ENCODE measurements at regions not wholly inside any gene's neighbourhood (a gene's known extent, or its start where the extent isn't known, plus 50 kb on each side); places are given as distances from the start of the nearest gene placed in this dataset.
"Not testable (repeated sequence)": the region's sequence is repeated elsewhere in the genome, so short reads cannot be mapped to it uniquely, and the experiment has no call there.

DNA sequence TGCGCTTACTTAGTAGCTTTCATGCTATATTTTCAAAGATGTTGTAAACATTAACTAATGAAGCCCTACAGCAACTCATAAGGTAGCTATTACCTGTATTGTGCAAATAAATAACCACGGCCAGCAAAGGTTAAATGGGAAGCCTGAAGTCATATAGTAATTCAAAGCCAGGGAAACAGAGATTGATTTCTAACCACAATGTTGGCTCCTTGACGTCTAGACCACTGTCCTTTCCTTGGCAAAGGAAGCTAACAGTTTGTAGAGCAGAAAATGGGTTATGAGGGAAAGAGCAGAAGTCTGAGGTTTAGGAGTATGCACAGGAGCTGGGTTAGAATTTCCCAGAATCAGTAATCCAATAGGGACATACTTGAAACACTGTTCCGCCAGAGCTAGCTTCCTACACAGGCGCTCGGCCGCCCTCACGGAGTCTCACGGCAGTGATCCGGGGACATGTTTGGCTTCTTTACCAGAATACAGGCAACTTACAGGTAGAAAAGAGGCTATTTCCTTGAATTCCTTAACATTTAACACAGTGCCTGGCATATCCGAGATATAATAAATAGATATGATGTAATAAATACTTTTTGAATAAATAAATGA lies 298.8 kb upstream of the LYPLAL1 start:
- no peak for DNase-seq (ENCODE audit: low spot score)

DNA sequence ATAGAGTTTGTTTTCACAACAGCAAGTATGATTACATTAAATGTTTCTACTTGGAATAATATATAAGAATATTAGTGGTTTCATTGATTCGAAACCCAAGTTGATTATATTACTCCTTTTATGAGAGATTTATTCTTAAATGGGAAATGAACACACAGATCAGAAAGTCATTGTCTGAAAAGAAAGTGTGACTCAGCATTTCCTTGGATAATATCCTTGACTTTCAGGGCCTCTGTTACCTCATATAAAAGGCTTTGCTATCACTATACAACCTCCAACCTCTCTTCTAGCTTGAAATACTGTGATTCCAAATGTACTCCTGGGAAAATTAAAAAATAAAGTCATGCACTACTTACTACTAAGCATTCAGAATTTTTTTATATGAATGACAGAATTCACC lies 295.3 kb upstream of the LYPLAL1 start:
- DNase-seq (ENCODE audit: low spot score) = no peak

DNA sequence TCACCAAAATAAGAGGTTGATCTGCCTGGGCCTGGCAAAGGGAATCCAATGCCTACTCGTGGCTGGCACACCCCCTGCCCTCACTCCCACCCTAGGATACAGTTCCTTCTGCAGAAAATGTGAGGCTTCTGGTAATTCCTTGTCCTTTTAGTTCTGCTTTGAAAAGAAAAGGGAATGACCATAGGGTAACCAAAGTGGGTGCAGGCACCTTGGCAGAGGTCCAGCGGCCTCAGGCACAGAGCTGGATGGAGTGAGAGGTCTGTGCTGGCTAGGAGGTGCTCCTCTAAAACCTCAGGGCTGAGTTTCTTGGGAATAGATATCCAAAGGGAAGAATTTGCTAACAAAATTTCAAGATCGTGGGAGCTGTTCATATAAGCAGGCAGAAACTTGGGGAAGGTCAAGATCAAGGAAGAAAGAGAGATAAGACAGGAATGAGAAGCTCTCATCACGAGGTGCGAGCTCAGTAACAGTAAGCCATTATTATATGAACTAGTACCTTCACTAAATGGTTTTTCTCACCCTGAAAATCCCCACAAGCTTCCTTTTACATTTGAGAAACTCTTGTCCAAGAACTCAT lies 293.1 kb upstream of the LYPLAL1 start:
- DNase-seq (ENCODE audit: low spot score) = no peak

DNA sequence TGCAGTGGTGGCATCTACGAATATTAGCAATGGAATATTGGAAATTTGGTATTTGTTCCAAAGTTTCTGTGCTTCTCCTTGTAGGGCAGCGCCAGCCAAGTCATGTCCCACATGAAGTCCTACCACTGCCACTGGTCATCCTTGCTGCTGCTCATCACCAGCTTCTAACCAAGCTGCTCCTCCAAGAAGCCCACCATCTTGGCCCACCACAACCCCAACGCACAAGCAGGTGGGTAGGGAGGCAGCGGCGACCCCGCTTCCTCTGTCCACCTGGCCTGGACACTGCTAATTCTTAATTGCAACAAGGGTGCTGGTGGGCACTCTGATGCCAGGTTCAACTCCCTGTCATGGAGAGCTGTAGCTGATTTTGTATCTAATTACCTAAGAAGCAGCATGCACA lies 291.2 kb upstream of the LYPLAL1 start:
- no peak for DNase-seq (ENCODE audit: low spot score)

DNA sequence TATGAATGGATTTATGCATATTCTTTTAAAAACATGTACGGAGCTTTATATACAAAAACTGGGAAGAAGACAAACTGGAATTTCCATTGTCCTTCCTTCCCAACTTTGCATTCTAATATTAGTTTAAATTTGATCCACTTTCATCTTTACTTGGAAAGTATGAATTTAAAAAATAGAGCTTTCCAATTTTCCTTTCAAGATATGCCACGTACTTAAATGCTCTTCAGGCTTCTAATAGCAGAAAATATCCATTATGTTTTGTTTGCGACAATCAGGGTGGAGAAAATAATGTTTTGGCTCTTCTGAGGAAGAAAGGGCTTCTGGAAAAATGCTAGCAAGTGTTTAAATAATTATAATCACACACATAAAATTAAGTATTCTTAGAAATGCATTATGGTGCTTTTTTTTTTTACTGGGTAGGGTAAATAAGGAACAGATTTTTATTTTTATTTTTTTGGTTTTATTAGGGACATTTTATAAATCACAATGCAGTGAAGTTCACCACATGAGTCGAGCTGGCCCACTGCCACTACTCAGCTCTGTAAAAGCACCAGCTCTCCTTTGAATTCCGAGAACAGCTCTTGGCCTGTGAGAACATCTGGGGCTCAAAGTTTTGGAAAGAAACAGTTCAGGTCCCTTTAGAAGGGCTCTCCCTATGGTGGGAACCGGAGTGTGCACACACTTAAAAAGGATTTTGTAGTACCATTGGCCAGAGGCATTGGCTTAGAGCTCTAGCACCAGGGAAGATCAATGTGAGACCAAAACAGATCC lies 287.4 kb upstream of the LYPLAL1 start:
- no peak for DNase-seq (ENCODE audit: low spot score)

DNA sequence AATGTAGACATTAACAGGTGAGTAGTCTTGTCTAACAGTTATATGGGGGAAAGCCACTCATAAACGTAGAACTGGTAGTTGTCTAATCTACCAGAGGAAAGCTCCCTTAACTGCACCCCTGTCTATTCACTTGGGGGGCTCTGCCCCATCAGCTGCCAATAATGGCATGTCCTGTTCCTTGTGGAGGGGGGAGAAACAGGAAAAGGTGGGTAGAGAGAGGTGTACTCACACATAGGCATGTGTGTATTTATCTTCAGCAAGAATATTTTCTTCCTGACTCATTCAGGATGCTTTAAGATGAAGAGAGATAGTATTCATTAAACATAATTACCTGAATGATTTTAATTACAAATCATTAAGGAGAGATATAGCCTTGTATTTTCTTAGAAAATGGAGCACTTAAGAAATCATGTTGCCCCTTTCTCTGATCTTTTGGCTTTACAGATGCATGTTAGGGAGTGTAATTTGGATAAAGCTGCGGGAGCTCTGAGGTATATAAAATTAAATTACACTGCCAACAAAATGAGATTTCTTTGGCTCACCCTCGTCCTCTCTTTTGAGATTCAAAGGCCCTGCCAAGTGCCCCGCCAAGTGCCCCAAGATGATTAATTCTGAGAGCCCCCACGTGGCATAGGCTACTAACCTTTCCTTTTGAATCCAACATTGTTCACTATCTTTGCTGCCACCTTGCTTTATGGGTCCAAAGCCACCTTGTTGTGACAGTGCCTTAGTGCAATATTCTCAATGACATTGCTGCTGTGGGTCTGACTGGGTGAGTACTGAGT lies 286.3 kb upstream of the LYPLAL1 start:
- no peak for DNase-seq (ENCODE audit: low spot score)

DNA sequence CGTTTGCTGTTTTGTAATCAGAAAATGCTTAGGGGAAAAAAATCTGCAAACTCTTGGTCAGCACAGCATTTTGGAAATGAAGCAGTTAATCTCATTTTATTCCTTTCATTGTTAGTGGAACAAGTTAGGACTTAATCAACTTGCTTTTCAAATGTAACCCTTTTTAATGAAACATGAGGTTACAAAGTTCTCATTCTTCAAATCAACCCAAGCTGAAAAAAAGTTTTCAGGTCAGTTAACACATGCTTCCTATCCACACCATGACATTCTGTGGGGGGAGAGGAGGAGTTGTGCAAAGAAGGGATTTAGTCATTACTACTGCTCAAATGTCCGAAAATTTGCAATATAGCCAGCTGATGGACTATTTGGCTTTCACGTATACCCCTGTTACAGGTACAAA lies 283.2 kb upstream of the LYPLAL1 start:
- DNase-seq (ENCODE audit: low spot score) = no peak

DNA sequence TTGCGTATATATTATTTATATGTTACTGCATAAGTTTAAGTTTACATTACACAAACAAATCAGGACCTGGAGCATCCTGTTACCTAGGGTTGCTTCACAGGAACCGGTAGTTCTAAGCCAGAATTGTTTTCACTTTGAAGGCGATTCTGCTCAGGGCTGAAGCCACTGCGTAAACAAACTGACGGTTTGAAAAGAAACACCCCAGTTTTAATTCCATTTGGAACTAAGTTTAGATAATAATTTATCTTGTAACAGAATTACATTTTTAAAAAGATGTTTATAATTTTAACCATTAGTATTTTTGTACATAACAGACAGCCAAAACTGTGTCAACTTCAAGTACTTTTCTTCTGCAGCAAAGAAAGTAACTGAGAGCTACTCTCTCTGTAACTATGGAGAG lies 282.1 kb upstream of the LYPLAL1 start:
- no peak for DNase-seq (ENCODE audit: low spot score)

DNA sequence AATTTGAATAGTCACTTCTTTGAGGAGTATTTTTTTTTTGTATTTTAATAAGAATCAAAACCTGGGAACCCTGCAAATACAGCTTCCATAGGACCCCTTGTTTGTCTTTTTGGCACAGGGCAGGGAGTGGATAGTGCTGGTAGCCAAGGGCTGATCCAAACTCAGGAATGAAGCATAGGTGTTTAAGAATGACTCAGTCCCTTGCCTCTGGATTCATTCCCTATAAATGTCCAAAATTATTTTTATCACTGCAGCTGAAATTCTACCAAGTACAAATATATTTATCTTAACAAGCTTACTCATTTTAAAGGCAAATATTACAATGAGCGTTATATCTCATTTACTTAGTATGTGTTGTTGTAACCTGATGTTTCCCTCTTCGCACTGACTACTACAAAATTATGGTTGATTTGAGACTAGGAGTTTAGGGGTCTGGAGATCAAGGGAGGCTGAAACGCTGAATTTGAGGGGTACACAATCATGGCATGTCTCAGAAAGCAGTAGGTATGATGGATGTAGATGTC lies 278.6 kb upstream of the LYPLAL1 start:
- no peak for DNase-seq (ENCODE audit: low spot score)

DNA sequence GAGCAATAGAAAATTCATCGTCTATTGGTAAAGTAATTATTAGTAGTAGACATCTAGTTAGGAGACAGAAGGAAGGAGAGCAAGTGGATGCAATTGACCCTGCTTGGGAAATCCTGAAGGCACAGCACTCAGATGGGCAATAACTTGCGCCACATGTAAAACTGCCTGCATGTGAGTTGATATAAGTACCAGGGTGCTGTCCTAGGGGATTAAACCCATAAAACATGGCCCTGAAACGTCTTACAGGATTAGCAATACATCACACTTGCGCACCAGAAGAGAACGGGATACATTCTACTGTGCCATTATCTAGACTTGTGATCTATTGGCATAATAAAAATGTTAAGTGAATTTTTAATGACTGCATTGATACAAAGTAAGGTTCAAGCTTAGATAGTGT lies 277.5 kb upstream of the LYPLAL1 start:
- DNase-seq (ENCODE audit: low spot score) = no peak

DNA sequence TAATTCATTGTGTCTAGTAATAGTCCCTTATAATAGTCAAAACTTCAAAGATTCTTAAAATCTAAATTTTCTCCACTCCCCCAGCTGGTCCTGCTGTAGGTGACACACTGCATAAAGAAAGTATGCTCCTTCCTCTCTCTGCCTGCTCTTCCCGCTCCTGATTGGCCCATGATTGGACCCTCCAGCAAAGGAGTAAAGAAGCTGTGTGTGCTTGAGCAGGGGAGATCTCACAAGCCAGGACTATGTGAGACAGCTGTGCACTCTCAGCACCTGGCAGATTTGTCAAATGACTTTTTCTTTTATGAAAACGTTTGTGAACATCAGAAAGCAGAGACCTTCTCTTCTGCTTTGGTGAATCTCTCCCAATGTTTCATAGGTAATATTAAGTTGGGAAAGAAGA lies 274.8 kb upstream of the LYPLAL1 start:
- DNase-seq (ENCODE audit: low spot score) = no peak

DNA sequence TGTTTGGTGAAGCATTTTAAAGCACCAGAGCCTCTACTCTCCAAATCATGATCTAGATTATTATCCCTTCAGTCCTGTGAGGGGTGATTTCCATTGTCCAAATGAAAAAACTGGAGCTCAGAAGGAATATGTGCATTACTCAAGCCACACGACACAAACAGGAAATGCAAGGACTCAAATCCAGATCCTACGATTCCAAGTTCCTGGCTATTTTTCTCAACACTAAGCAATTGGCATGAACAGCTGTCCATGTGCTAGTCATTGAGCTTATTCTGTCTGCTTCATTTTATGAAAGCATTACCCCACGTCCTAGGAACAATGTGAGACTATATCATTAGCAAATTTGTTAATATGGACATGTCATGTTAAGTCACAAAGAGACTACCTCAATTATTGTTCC lies 273.1 kb upstream of the LYPLAL1 start:
- no peak for DNase-seq (ENCODE audit: low spot score)

DNA sequence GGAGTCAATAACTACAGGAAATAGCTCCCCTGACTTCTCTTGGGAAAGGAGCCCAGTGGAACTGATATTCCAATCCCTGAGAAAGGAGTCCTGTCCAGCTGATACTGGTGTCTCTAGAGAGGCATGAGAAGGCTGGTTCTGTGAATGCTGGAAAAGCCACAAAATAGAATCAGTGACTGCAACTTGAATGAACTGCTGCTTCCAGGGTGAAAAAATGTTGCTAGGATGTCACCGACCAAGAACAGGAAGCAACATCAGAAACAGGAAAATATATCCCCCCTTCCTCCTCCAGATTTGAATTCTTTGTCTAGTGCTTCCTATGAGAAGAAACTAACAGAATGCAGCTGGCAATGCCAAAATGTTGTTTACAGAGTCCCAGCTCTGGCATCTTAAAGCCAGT lies 269.3 kb upstream of the LYPLAL1 start:
- DNase-seq (ENCODE audit: low spot score) = no peak

DNA sequence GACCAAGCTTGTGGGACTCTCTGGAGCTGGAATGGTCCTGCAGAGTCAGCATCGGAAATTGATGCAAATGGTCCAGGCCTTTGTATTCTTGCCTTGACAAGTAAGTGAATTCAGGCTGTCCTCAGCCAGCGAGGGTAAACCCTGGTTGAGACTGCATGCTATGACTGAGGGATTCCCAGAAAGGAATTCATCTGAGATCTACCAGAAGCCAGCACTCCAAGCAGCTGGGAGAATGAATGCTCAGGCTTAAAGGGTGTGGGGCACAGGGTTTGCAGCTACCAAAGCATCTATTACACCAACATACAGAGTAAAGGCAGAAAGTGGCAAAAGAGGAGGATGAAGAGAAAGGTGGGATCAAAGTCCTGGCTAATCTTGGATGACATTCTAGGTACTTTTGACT lies 257.0 kb upstream of the LYPLAL1 start:
- no peak for DNase-seq (ENCODE audit: low spot score)

DNA sequence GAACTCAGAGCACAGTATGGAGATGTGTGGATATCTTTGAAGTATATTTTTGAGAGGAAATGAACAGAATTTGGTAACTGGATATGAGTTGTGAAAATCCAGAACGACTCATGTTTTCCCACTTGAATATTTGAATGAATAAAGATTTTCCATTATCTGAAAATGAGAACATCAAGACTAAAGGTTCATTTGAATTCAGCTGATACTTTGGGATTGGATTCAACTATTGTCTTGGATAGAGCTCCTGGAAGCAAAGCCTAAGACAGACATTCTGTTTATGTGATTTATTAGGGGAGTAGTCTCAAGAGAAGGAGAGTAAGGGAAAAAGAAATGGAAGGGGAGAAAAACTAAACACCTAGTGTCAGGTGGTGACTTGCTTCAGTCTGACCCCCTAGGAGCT lies 256.0 kb upstream of the LYPLAL1 start:
- no peak for DNase-seq (ENCODE audit: low spot score)

DNA sequence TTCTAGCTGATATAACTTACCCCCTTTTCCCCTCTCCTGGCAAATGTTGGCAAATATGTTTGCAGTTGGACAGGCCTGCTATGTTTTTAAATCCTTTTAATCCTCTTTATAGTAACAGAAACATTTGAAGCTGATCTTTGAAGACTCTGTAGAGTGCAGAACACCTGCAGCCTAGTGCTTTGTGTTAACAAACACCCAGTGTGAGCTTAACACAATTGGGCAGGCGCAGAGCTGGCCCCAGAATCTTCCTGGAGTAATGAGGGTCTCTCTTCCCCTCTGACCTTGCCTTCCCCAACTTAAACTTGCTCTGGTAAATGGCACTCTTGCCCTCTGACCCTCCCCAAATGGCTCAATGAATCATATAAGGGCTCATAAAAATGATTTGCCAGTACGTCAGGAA lies 247.9 kb upstream of the LYPLAL1 start:
- peak; percentile 36 for DNase-seq (ENCODE audit: low spot score)

DNA sequence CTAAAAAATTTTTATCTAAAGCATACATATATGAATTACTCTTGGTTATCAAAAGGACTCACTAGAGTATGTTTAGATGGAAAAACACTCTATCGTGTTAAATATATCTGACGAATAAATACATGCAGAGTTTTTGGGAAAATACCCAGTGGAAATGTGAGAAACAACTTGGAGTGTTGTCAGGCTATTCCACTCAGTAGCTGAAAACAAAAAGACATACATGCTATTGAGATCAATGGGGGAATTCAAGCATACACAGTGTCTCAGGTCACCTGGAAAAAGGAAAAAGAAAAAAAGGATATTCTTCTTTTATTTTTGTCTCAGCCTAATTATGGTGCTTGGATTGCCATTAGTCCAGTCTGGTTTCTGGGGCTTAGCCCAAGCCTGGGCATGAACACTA lies 247.0 kb upstream of the LYPLAL1 start:
- DNase-seq (ENCODE audit: low spot score) = no peak

DNA sequence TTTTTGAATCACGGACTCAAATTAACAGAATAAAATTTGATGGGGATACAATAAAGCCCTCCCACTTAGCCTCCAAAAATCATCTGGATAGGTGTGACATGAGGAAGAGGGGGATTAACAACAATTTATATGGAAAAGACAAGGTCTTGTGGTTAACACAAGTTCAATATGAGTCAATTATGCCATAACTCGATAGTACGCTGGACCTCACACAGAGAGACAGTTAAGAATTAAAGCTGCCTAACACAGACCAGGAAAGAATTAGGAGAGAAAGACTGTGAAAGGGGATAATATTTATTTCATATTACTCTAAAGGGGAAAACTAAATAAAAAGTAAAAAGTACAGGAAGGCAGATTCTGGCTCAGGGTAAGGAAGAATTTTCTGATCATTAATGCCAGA lies 243.7 kb upstream of the LYPLAL1 start:
- DNase-seq (ENCODE audit: low spot score) = no peak

DNA sequence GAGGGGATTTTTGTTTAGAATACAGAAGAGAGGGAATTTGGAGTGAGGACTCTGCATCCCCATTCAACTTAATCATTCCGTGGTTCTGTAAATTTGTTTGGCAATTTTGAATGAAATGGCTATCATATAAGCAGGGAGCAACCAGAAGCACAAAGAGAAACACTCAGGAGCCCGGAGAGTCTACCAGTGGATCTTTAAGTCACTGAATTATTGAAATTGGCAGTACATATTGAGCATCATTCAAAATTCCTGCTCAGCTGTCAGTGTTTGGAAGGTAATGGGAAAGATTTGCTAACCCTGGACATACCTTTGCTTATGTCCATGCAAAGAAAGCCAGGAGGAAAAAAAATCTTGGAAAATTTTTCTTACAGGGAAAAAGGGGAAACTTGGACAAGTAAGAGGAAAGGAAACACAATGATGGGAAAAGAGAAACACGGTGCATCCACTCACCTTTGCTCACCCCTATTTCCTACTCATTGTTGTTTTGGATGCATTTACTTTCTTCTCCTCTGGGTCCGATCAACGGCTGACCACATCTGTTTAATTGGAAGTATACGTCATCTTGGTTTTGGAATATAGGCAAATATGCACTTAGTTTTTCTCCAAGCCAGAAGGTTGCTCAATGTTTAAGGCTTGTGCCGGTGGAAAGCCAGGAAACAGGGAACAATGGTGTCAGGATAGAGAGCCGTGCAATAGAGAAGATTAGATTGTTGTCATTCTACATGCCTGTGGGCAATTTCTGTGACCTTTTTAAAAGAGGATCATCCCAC lies 243.0 kb upstream of the LYPLAL1 start:
- no peak for DNase-seq (ENCODE audit: low spot score)

DNA sequence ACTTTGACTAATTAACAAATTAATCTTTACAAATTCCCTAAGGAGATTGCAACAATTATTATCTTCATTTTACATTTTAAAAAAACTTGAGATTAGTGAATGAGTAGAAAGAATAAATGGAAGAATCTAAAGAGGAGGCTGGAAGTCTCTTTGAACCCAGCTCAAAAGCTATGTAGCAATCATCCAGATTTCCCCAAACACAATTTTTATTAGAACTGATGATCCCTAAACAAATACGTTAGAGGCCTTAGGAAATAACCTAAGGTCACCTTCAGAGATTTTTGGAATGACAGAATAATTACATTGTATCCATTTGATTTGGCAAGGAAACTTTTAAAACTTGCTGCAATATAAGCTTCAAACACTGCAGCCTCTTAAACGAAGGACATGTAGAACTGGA lies 242.4 kb upstream of the LYPLAL1 start:
- no peak for DNase-seq (ENCODE audit: low spot score)

DNA sequence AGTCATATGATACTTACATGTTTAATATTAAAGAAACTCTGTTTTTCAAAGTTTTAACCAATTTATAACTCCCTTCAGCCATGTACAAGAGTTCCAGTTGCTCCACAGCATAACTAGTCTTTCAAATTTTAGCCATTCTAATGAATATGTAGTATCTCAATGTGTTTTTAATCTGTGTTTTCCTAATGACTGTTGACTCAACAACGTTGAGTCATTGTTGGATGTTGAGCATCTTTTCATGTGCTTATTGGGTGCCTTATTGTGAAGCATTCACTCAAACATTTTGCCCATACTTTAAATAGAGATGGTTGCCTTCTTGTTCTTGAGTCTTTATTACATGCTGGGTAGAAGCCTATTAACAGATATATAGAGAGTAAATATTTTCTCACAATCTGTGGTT lies 240.2 kb upstream of the LYPLAL1 start:
- DNase-seq (ENCODE audit: low spot score) = no peak

DNA sequence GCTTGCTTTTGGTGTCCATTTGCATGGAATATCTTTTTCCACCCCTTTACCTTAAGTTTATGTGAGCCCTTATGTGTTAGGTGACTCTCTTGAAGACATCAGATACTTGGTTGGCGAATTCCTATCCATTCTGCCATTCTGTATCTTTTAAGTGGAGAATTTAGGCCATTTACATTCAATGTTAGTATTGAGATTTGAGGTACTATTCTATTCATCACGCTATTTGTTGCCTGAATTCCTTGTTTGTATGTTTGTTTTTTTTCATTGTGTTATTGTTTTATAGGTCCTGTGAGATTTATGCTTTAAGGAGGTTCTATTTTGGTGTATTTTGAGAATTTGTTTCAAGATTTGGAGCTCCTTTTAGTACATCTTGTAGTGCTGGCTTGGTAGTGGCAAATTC lies 238.3 kb upstream of the LYPLAL1 start:
- DNase-seq (ENCODE audit: low spot score) = not testable (repeated sequence)

Data from D341Med (cell line).